Panc1 (cell line): ENCODE measurements at regions not wholly inside any gene's neighbourhood (a gene's known extent, or its start where the extent isn't known, plus 50 kb on each side); places are given as distances from the start of the nearest gene placed in this dataset.

Experiments used
- ATAC-seq: fragments of 200-7000 bp; cut with Tn5 transposase; 2 replicates; pipeline ENCODE4 v1.9.1; 2020; ENCODE audit warnings: mild to moderate bottlenecking, moderate library complexity
- BruUV-seq: library from RNA; stranded (reverse); fragments of 400-500 nt; replicated peaks from 2 replicates; lab custom pipeline; 2021; lab: Mats Ljungman, UMichigan
- CTCF ChIA-PET: fragments of 300-600 bp; sonication (Branson Sonifier 250); formaldehyde crosslinking; loops from one replicate; lab custom pipeline; 2022; ENCODE audit warnings: antibody characterized with exemption; lab: Charles Lee
- POLR2A ChIA-PET: fragments of 300-600 bp; sonication (Branson Sonifier 250); formaldehyde crosslinking; loops from one replicate; lab custom pipeline; 2022; ENCODE audit warnings: antibody characterized with exemption; lab: Charles Lee
- DNase-seq: peaks from one replicate; pipeline ENCODE4 v3.0.0-alpha.2; 2010; ENCODE audit warnings: low read depth, low spot score
- H3K27ac ChIP-seq: 2 replicates; pipeline ENCODE4 v1.5.1; 2011; ENCODE audit warnings: mild to moderate bottlenecking, low read length, inconsistent platforms
- H3K27me3 ChIP-seq: fragments of 200-500 bp; sonication (Bioruptor generic); 2 replicates; pipeline ENCODE4 v1.6.0; 2014; ENCODE audit warnings: low read length, inconsistent platforms; ENCODE audit not compliant: control insufficient read depth, insufficient read depth
- H3K36me3 ChIP-seq: fragments of 200-500 bp; sonication (Bioruptor generic); 2 replicates; pipeline ENCODE4 v1.5.1; 2014; ENCODE audit warnings: inconsistent platforms, mild to moderate bottlenecking, low read length, moderate library complexity; ENCODE audit not compliant: control insufficient read depth, insufficient read depth
- H3K4me1 ChIP-seq: 2 replicates; pipeline ENCODE4 v1.5.1; 2011; ENCODE audit warnings: inconsistent platforms, mild to moderate bottlenecking, low read length, moderate library complexity; ENCODE audit not compliant: control insufficient read depth, insufficient read depth
- H3K4me3 ChIP-seq, 2 experiments: 2 replicates each; pipeline ENCODE4 v1.5.1; 2011 to 2012; ENCODE audit warnings: low read depth in 2 of 2, low read length in 2 of 2, mild to moderate bottlenecking in 2 of 2, inconsistent platforms in 1 of 2, moderate library complexity in 1 of 2
- H3K9me3 ChIP-seq: fragments of 200-500 bp; sonication (Bioruptor generic); 2 replicates; pipeline ENCODE4 v1.5.1; 2014; ENCODE audit warnings: low read depth, mild to moderate bottlenecking, inconsistent platforms, low read length, moderate library complexity; ENCODE audit not compliant: control insufficient read depth, insufficient read depth
- POLR2AphosphoS5 ChIP-seq: IDR thresholded peaks from 2 replicates; pipeline ENCODE4 v1.6.1; 2012; ENCODE audit warnings: mild to moderate bottlenecking, low read depth, low read length, moderate library complexity
- REST ChIP-seq, 2 experiments: IDR thresholded peaks; 2 replicates each; pipeline ENCODE4 v1.6.1; 2011 to 2012; ENCODE audit warnings: low read depth in 2 of 2, control low read depth in 1 of 2, low read length in 1 of 2, mild to moderate bottlenecking in 1 of 2, moderate library complexity in 1 of 2; ENCODE audit not compliant: insufficient read depth in 1 of 2
- SIN3A ChIP-seq: IDR thresholded peaks from 2 replicates; pipeline ENCODE4 v1.6.1; 2012; ENCODE audit warnings: low read depth, mild to moderate bottlenecking, low read length, moderate library complexity, borderline replicate concordance; ENCODE audit not compliant: insufficient read depth
- TCF7L2 ChIP-seq: IDR thresholded peaks from 2 replicates; pipeline ENCODE4 v1.6.1; 2011; ENCODE audit warnings: mild to moderate bottlenecking, low read depth, low read length, inconsistent platforms
- in situ Hi-C: cut with HindIII; loops from 2 replicates; pipeline ENCODE4 v1.10.0; 2016; ENCODE audit warnings: low sequenced_read_pairs, low pct_unique_long_range_greater_than_20kb
- intact Hi-C: fragments of 100-400 bp; cut with micrococcal nuclease; formaldehyde crosslinking; loops from one replicate; pipeline ENCODE4 v1.10.0; 2022; ENCODE audit not compliant: unreplicated experiment
- TF ChIP-seq, protein P1 (sequence below): fragments of 450-650 bp; IDR thresholded peaks from 2 replicates; pipeline ENCODE4 v1.5.1; 2017; ENCODE audit warnings: mild to moderate bottlenecking

DNA sequence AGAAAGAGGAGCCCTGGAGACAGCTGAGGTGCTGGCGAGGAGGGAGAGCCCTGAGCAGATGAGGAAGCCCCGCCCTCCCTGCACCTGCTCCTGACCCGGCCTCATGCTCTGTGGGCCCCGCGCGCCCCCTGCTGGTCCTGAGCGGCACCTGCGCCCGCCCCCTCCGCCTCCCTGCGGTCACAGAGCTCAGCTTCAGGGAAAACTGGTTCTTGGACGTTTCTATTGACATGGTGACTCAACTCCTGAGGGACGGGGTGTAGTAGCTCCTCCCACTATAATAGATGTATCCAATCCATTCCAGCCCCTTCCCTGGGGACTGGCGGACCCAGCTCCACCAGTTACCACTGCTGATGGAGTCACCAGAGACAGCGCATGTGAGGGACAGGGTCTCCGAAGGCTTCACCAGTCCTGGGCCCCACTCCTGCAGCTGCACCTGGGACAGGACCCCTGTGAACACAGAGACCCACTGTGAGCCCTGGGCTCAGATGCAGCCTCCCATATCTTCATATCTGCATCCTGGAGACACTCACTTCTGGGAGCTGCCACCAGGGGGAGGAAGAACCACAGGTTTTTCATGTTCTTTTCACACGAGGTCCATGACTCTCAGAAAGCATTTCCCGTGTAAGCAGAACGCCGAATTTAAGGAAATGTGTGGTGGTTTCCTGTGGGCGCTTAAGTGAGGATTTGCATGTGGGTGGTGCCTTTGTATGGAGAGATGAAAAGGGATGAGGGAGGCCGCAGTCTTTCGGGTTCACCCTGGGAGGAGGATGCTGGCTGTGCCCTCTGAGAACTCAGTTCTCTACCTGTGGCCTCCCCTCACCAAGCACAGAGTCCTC, 1346.4 kb downstream of the TMEM121 start:
- BruUV-seq, result no TSS peak
- ATAC-seq (peak; percentile 90), DNase-seq (no peak)
- ChIA-PET CTCF (interaction anchor here (0.5 to 1.0 kb wide), 3 partner anchors 34 to 182 kb away, joined by 3 to 8 read pairs (median 3); no protein-coding TSS in a partner anchor), POLR2A (no interaction called here)
- Histone ChIP-seq H3K4me3 (no peak overlapping the region), H3K9me3 (no peaks in the 10 kb centered on the region), H3K27me3 (no peaks in the 10 kb centered on the region), H3K27ac (no peak overlapping the region), H3K36me3 (no peaks in the 10 kb centered on the region), H3K4me1 (no peaks in the 10 kb centered on the region)
- in situ Hi-C loops (no loop called here), intact Hi-C loops (no loop called here)
- TF ChIP-seq SIN3A (no peak), POLR2AphosphoS5 (no peak), REST (IDR thresholded peaks at IDR 0.05; ENCODE audit: insufficient read depth in 1 of 2, low read depth in 2 of 2, low read length in 1 of 2) (no peak), TCF7L2 (no peak)
- TF ChIP-seq, protein P1, sequence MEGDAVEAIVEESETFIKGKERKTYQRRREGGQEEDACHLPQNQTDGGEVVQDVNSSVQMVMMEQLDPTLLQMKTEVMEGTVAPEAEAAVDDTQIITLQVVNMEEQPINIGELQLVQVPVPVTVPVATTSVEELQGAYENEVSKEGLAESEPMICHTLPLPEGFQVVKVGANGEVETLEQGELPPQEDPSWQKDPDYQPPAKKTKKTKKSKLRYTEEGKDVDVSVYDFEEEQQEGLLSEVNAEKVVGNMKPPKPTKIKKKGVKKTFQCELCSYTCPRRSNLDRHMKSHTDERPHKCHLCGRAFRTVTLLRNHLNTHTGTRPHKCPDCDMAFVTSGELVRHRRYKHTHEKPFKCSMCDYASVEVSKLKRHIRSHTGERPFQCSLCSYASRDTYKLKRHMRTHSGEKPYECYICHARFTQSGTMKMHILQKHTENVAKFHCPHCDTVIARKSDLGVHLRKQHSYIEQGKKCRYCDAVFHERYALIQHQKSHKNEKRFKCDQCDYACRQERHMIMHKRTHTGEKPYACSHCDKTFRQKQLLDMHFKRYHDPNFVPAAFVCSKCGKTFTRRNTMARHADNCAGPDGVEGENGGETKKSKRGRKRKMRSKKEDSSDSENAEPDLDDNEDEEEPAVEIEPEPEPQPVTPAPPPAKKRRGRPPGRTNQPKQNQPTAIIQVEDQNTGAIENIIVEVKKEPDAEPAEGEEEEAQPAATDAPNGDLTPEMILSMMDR, result peak; percentile 83

- CTCF ChIA-PET, result interaction anchor here (0.7 kb wide), 1 partner anchor 37 kb away, joined by 5 read pairs; no protein-coding TSS in a partner anchor
- BruUV-seq, result no TSS peak
- in situ Hi-C loops, result no loop called here
Observed at GRCh38 chr14:106874350-106874749, 1348.0 kb downstream of the TMEM121 start.

More at GRCh38 chr14:106874350-106874749, 1348.0 kb downstream of the TMEM121 start:
- ATAC-seq (no peak), DNase-seq (no peak)
- Histone ChIP-seq H3K9me3 (no peaks in the 10 kb centered on the region), H3K4me1 (no peaks in the 10 kb centered on the region), H3K27ac (no peak overlapping the region), H3K4me3 (no peak overlapping the region), H3K36me3 (no peaks in the 10 kb centered on the region), H3K27me3 (no peaks in the 10 kb centered on the region)
- POLR2A ChIA-PET, result no interaction called here
- TF ChIP-seq SIN3A, result no peak
- no peak for TF ChIP-seq TCF7L2
- TF ChIP-seq REST (IDR thresholded peaks at IDR 0.05; ENCODE audit: insufficient read depth in 1 of 2, low read depth in 2 of 2, low read length in 1 of 2), result no peak
- TF ChIP-seq, protein P1, result no peak
- no peak for TF ChIP-seq POLR2AphosphoS5
- intact Hi-C loops, result no loop called here
